ENCODE measurements at regions not wholly inside any gene's neighbourhood (a gene's known extent, or its start where the extent isn't known, plus 50 kb on each side); places are given as distances from the start of the nearest gene placed in this dataset.
A peak's percentile ranks its signal among the peaks of the same experiment; 100 is the strongest.

- in situ Hi-C loops (cut with MboI), result no loop called here
- Histone ChIP-seq H3K36me3 (ENCODE audit: control insufficient read depth, insufficient read depth, low read length) (no peaks in the 10 kb centered on the region), H4K20me1 (replicated peaks; ENCODE audit: control insufficient read depth, insufficient read depth, low read length) (no peaks in the 10 kb centered on the region), H3K4me1 (replicated peaks in 1 of 2; ENCODE audit: control insufficient read depth in 2 of 2, insufficient read depth in 2 of 2, low read length in 2 of 2) (peaks cover 20 to 32% of the 10 kb centered on the region in 2 experiments), H3K9me1 (ENCODE audit: control insufficient read depth, insufficient read depth, low read length) (no peaks in the 10 kb centered on the region), H3K79me2 (ENCODE audit: control insufficient read depth, insufficient read depth, low read length) (no peaks in the 10 kb centered on the region), H3K4me3 (no peak overlapping the region), H3K9me3 (replicated peaks; ENCODE audit: control insufficient read depth, insufficient read depth, low read depth, low read length) (no peaks in the 10 kb centered on the region), H2AFZ (ENCODE audit: low read depth, low read length) (no peak overlapping the region), H3K27me3 (ENCODE audit: control insufficient read depth in 2 of 2, insufficient read depth in 2 of 2, low read length in 2 of 2) (peaks cover 5 to 43% of the 10 kb centered on the region in 2 experiments; a peak in 4 of 5 replicates), H3K27ac (ENCODE audit: extremely low read depth, low read depth, low read length) (no peak overlapping the region), H3K4me2 (ENCODE audit: insufficient read depth, low read length) (no peak overlapping the region), H3K9ac (ENCODE audit: insufficient read depth in 1 of 2, low read depth in 2 of 2, low read length in 2 of 2) (no peak overlapping the region)
- whole genome bisulfite sequencing (ENCODE audit: insufficient coverage, low coverage, missing lambda C conversion rate), result 27% methylated on average over 7 of the region's 7 CpGs
- no peak for DNase-seq (ENCODE audit: extremely low read depth in 1 of 4, low spot score in 3 of 4)
- no peak for ATAC-seq
- POLR2A ChIA-PET, result interaction anchor here (0.7 to 1.4 kb wide), 3 partner anchors 94 to 147 kb away, joined by 3 to 6 read pairs (median 4); partner anchors contain the start of gene ID2
- intact Hi-C loops (cut with micrococcal nuclease), result no loop called here
- no TSS peak for BruUV-seq (replicated peaks)
- CTCF ChIA-PET (ENCODE audit: low intra/inter-chr PET ratio), result no interaction called here
- TF ChIP-seq ZNF436 (CRISPR knock-in tag; IDR thresholded peaks at IDR 0.05) (no peak), ZNF324 (CRISPR knock-in tag; IDR thresholded peaks at IDR 0.05) (no peak), RERE (CRISPR knock-in tag; IDR thresholded peaks at IDR 0.05; ENCODE audit: borderline replicate concordance) (no peak), BCOR (IDR thresholded peaks at IDR 0.05) (peak; percentile 62), PREB (CRISPR knock-in tag; IDR thresholded peaks at IDR 0.05) (no peak), FOS (IDR thresholded peaks at IDR 0.05; ENCODE audit: extremely low read depth, insufficient read length) (no peak), ESRRA (IDR thresholded peaks at IDR 0.05; ENCODE audit: borderline replicate concordance, low read depth) (no peak), RBM25 (IDR thresholded peaks at IDR 0.05; ENCODE audit: low read depth, low read length, severe bottlenecking) (peak; percentile 55), RCOR1 (IDR thresholded peaks at IDR 0.05; ENCODE audit: borderline replicate concordance in 1 of 2, low read depth in 2 of 2, low read length in 2 of 2) (0 out of 4 replicates have a peak, but pooled peaks of 1 of the 2 experiments have one; percentile 23), ADNP (tag; IDR thresholded peaks at IDR 0.05) (peak; percentile 71), KDM1A (IDR thresholded peaks at IDR 0.05) (peak; percentile 27 to 31; a peak in 3 of 4 replicates)
- no peak for FAIRE-seq
Observed at GRCh38 chr2:8587920-8588830, 93.7 kb upstream of the ID2 start.

All from K562 (cell line).